Right hindlimb (tissue), 1 donor: ENCODE measurements at regions not wholly inside any gene's neighbourhood (a gene's known extent, or its start where the extent isn't known, plus 50 kb on each side); places are given as distances from the start of the nearest gene placed in this dataset.
"Not testable (repeated sequence)": the region's sequence is repeated elsewhere in the genome, so short reads cannot be mapped to it uniquely, and the experiment has no call there.

Experiments
- DNase-seq: peaks from one replicate; pipeline ENCODE4 v3.0.0-alpha.2; 2018

GRCh38 chr19:34041925-34042521 lies 130.3 kb upstream of the LSM14A start:
- DNase-seq: peak; percentile 34

GRCh38 chr19:34044021-34044420 lies 128.3 kb upstream of the LSM14A start:
- DNase-seq: no peak

GRCh38 chr19:34049944-34050343 lies 122.4 kb upstream of the LSM14A start:
- no peak for DNase-seq

- DNase-seq: not testable (repeated sequence)
These were observed 121.9 kb upstream of the LSM14A start for GRCh38 chr19:34050430-34050829.

GRCh38 chr19:34051255-34051654 lies 121.0 kb upstream of the LSM14A start:
- DNase-seq: no peak

GRCh38 chr19:34057155-34057554 lies 115.1 kb upstream of the LSM14A start:
- no peak for DNase-seq

- no peak for DNase-seq
These were observed 106.2 kb upstream of the LSM14A start for GRCh38 chr19:34066007-34066643.

GRCh38 chr19:34067861-34068271 lies 104.4 kb upstream of the LSM14A start:
- DNase-seq: no peak

GRCh38 chr19:34075661-34076091 lies 96.6 kb upstream of the LSM14A start:
- DNase-seq: no peak

GRCh38 chr19:34082289-34083077 lies 89.8 kb upstream of the LSM14A start:
- no peak for DNase-seq

- DNase-seq: no peak
These were observed 87.7 kb upstream of the LSM14A start for GRCh38 chr19:34084396-34085145.

GRCh38 chr19:34085336-34085735 lies 87.0 kb upstream of the LSM14A start:
- DNase-seq: no peak

GRCh38 chr19:34088292-34088691 lies 84.0 kb upstream of the LSM14A start:
- DNase-seq: no peak

- DNase-seq: no peak
These were observed 82.7 kb upstream of the LSM14A start for GRCh38 chr19:34089566-34089965.

- no peak for DNase-seq
These were observed 77.3 kb upstream of the LSM14A start for GRCh38 chr19:34094960-34095359.

- not testable (repeated sequence) for DNase-seq
These were observed 76.9 kb upstream of the LSM14A start for GRCh38 chr19:34095411-34095810.

GRCh38 chr19:34096020-34096915 lies 76.0 kb upstream of the LSM14A start:
- DNase-seq: no peak

- DNase-seq: no peak
These were observed 68.2 kb upstream of the LSM14A start for GRCh38 chr19:34104096-34104495.

GRCh38 chr19:34104557-34104956 lies 67.7 kb upstream of the LSM14A start:
- no peak for DNase-seq

- DNase-seq: no peak
These were observed 62.7 kb upstream of the LSM14A start for GRCh38 chr19:34109596-34109995.

GRCh38 chr19:34118879-34119748 lies 53.2 kb upstream of the LSM14A start:
- no peak for DNase-seq
